ENCODE measurements at regions not wholly inside any gene's neighbourhood (a gene's known extent, or its start where the extent isn't known, plus 50 kb on each side); places are given as distances from the start of the nearest gene placed in this dataset.
"Not testable (repeated sequence)": the region's sequence is repeated elsewhere in the genome, so short reads cannot be mapped to it uniquely, and the experiment has no call there.

DNA sequence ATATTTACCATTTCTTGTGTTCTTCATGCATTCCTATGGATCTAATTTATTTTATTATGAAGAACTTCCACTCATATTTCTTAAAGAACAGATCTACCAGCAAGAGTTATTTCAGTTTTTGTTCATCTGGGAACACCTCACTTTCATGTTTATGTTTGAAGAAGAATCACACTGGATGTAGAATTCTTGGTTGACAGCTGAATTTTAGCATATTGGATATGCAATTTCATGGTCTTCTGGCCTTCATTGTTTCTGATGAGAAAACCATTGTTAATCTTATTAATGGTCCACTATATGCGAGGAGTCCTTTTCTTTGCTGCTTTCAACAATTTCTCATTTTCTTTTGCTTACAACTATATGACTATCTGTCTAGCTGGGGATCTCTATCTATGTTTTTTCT is 189.2 kb downstream of the UXS1 start:
- no peak for DNase-seq

DNA sequence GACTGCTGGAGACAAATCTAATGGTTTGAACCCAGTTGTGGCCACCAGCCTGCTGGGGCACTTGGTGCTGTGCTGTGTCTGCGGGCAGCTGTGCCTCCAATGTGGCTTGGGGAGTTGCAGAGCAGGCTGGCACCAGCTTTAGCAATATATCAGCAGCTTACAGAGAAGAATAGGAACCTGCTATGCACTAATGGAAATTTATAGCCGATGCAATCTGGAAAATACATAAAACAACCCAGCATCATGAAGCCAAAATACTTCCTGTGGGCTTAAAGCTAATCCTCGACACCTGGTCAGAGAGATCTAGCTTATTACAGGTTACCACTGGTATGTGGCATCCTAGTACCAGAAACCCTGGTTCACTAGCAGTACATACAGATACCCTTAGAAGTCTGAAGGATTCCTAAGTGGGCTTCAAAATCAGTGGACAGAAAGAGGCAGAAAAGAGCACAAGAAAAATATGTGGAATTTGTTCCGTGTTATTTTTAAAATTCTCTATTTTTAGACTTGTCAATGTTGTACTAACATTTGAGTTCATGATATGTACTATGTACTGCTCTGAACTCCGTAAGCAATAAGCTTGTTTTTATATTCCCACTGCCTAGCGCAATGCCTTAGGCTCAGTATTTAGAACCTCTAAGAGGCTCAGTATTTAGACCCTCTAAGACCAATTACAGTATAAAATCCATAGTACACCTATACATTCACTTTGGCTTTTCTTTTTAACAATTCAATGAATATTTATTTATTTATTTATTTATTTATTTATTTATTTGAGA is 194.7 kb downstream of the UXS1 start:
- DNase-seq = no peak

GRCh38 chr2:105997711-105998110 is 196.4 kb downstream of the UXS1 start:
- DNase-seq = no peak

- no peak for DNase-seq
Measured at GRCh38 chr2:105990624-105991023, 203.5 kb downstream of the UXS1 start.

DNA sequence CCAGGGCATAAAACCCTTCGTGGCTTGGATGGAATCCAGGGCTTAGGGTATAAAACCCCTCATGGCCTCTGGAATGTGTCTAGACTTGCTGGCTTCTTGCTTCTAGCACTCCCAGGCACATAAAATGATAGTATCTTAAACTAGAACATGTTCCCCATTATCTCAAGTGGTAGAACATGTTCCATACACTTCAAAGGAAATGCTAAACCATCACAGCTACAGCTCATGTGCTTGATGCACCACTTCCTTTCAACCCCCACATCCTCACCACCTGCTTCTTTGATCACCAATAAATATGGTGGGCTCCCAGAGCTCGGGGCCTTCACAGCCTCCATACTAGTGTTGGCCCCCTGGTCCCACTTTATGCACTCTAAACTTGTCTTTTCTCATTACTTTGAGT is 204.3 kb downstream of the UXS1 start:
- not testable (repeated sequence) for DNase-seq

DNA sequence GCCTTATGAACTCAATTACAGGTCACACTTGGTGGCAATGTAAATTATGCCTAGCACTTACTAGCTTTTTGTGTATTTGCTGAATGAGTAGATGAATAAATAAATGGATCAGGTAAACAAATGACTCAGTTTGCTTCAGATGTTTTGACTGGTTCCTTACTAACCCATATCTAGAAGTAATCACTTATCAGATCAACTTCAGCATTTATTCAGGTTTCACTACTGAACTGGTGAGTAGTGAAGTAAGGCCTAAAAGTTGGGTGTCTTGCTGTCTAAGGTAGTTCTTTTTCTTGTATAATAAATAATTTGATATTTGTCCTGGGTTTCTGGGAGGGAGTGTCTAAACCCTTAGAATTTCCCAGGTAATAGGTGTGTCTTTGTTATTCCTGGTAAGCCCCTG is 205.0 kb downstream of the UXS1 start:
- DNase-seq = no peak

- DNase-seq = no peak
Measured at GRCh38 chr2:105977807-105978206, 216.3 kb downstream of the UXS1 start.

DNA sequence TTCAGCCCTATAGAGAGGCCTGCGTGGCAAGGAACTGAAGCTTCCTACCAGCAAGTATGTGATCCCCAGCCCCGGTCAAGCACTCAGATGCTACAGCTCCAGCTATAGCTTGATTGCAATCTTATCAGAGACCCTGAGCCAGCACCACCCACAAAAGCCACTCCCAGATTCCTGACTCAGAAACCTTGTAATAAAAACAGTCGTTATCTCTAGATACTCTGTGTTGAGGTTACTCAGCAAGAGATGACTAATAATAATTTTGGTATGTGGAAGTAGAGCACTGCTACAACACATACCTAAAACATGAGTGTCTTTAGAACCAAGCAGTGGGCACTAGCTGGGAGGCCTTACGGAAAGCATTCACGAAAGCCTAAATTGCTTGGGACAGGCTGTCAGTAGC is 216.9 kb downstream of the UXS1 start:
- no peak for DNase-seq

GRCh38 chr2:105974812-105975211 is 219.3 kb downstream of the UXS1 start:
- DNase-seq = no peak

GRCh38 chr2:105972927-105973326 is 221.2 kb downstream of the UXS1 start:
- DNase-seq = no peak

- no peak for DNase-seq
Measured at GRCh38 chr2:105972246-105972645, 221.9 kb downstream of the UXS1 start.

GRCh38 chr2:105969552-105969951 is 224.5 kb downstream of the UXS1 start:
- peak; percentile 27 for DNase-seq

GRCh38 chr2:105962221-105962620 is 217.5 kb downstream of the NCK2 start:
- DNase-seq = no peak

- DNase-seq = no peak
Measured at GRCh38 chr2:105961599-105962146, 217.0 kb downstream of the NCK2 start.

DNA sequence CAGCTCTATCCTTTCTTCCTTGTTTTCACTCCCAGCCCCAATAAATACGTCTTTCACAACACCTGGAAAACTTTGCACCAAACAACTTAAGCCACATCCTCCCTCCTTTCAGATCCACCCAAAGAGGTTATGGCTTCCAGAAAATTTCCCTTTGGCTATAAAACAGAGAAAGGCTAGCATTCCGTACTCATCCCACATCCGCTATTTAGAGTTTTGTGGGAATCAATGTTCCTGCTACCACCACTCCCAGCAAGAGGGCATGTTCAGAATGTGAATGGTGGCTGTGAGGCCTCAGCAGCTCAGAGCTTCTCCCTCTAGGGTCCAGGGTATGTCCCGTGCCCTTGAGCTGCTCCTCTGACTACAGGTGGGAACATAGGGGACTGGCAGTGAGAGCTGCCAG is 214.6 kb downstream of the NCK2 start:
- no peak for DNase-seq

DNA sequence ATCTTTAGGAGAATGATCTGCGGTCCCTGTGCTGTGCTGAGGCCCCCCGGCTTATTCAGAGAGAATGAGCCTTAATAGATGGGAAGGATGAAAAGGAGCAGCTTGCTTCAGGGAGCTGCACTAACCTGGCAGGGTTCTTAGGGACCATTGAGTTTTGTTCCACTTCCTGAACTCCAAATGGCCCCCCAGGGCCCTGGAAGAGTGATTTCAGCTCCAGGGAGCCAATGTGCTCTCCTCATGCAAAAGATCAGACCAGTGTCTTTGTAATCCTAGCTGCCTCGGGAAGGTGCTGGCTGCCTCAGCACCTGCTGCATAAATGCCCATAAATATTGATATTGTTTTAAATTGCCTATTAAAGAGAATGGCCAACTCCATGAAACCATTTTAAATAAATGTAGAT is 210.2 kb downstream of the NCK2 start:
- peak; percentile 80 for DNase-seq

DNA sequence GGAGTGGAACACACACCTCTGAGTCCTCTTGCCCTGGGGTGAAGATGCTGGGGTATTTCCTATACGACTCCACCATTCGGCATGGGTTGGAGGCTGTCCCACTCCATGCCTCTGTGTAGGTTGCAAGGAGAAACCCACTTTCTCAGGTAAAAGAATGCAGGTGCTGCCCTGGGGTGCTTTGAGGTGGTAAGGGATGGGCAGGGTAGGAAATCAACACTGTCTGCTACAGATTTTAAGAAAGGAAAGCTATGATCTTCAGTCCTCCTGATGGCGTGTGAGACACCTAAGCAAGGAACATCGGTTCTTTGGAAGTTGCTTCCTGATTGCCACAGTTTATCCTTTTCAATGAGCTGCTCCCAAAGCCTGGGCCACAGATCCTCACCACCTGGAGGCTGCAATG is 209.2 kb downstream of the NCK2 start:
- no peak for DNase-seq

DNA sequence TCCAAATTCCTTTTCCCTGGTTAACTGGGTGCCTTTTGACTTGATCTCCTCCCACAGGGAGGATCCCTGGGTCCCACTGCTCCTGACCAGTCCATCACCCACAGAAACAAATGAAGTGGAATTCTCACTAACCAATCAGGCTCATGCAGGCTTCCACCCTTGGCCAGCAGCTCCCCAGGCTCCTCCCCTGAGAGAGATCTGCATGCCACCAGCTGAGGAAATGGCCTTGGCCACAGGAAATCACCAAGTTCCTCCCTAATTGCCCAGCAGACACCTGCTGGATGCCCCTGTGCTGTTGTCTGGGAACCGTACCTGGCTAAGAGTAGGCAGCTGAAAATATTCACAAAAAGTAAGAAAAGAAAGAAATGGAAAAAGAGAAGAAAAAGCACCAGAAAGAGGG is 207.4 kb downstream of the NCK2 start:
- no peak for DNase-seq

GRCh38 chr2:105951384-105951694 is 206.6 kb downstream of the NCK2 start:
- no peak for DNase-seq

GRCh38 chr2:105950521-105951383 is 206.0 kb downstream of the NCK2 start:
- no peak for DNase-seq

DNA sequence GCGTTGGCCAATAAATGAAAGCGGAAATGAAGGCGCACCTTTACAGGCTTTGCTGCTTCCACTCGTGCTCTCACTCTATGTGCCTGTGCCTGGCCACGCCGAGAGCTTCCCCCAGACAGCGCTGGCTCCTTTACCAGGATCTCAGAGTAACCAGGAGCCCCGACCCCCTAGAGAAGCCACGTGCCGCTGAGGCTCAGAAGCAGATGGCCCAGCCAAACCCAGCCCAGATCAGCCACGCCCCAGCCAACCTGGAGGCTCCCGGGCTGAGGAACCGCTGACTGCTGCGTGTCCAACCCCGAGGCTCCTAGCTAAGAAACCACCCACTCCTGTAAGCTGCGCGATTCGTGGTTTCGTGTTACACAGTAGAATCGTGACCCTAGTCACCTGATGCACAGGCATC is 199.3 kb downstream of the NCK2 start:
- DNase-seq = no peak

Data from NCI-H2107 (cell line).